ENCODE measurements at regions not wholly inside any gene's neighbourhood (a gene's known extent, or its start where the extent isn't known, plus 50 kb on each side); places are given as distances from the start of the nearest gene placed in this dataset.

DNA sequence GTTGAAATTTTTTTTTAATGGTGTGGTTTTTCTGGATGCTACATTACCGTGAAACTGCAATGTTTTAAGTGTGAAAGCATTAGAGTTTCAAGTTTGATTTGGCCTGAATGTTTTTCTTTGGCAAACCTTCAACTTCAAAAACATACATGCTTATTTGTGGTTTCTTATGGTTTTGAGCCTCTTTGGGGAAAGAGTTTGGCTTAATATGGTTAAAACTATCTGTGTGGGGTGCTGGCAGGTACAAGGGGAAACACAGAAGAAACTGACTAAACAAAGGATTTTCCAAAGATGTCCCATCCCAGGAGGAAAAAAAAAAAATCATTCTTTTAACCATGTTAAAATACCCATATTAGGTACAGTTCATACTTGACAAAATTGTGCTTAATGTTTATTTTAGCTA is 121.1 kb downstream of the HGF start:
- peak; percentile 54 for DNase-seq

DNA sequence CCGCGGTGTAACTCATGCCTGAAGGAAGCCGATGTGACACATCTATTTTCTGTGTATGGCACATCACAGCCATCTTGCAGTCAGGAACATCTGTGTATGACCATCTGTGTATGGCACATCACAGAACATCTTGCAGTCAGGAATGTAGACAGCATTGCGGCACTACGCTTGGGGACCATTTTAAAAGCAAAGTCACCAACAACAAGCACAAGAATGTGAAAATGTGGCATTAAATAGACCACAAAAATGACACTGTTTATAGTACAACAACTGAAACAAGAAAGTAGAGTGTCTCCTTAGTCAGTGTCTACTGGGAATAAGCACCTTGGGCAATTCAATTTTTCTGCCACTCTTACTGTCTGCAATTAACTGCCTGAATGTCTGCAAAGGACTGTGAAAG is 124.4 kb downstream of the HGF start:
- DNase-seq, result peak; percentile 52

- DNase-seq, result no peak
These were observed 128.0 kb downstream of the HGF start for GRCh38 chr7:81641873-81642272.

DNA sequence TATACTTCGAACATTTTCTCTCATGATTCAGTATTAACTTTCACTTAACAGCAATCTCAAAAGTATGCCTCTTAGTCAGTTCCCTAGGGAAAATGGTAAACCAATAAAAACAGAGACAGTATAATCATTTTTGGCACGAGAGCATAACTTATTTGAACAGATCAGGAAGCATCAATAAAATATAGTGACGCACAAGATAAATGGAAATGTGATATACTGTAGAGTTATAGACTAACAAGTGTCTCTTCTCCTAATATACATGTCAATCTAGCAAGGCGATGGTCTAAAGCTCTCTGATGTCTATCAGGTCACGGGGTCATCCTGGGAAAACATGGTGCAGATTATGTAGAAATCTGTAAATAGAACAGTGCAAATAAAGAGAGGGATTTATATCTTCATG is 131.6 kb downstream of the HGF start:
- DNase-seq, result peak; percentile 95

DNA sequence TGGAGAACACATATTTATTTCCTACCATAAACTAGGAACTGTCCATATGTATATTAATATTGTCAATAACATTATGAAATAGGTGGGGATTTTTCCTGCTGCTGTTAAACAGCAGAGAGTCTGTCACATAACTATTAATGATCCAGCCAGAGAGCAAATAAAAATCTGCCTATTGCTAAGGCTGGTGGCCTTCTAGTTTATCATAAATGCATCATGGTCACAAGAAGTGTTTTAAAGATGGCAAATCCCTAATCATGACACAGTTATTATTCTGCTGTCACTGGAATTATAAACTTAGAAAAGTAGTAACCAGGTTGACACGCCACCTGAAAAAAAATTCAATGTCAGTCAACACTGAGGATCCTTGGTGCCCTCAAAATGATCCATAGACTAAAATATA is 132.3 kb downstream of the HGF start:
- DNase-seq, result no peak

GRCh38 chr7:81632418-81632817 is 137.4 kb downstream of the HGF start:
- DNase-seq, result peak; percentile 54

GRCh38 chr7:81630600-81630999 is 139.2 kb downstream of the HGF start:
- DNase-seq, result no peak

GRCh38 chr7:81629702-81630101 is 140.1 kb downstream of the HGF start:
- DNase-seq, result no peak

GRCh38 chr7:81628951-81629350 is 140.9 kb downstream of the HGF start:
- no peak for DNase-seq

- DNase-seq, result peak; percentile 78
These were observed 142.1 kb downstream of the HGF start for GRCh38 chr7:81627536-81628287.

GRCh38 chr7:81626008-81626407 is 143.8 kb downstream of the HGF start:
- DNase-seq, result no peak

GRCh38 chr7:81624650-81625631 is 144.9 kb downstream of the HGF start:
- DNase-seq, result peak; percentile 63

DNA sequence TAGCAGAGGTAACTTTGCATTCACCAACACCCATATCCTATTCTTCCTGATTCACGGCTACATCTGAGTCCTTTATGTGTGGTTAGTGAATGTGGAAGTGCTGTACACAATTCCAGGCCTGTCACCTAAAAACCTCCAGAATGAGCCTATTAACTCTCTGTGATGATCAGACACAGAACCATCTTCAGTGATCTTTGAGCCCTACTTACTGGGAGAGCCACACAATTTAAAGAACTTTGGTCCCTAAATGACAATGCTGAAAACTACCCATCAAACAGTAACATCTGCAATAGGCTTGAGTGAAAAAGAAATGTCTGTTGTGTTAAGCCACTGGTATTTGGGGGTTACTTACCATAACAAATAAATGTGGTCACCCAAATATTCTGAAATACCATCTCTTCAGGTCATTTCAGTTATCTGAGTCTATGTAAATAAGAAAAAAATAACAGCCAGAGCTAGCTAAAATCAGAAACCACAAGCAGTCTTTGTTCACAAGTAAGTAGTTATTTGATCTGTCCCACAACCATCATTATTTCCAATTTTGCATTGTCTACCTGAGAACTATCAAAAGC is 145.7 kb downstream of the HGF start:
- DNase-seq, result no peak

- DNase-seq, result no peak
These were observed 146.5 kb downstream of the HGF start for GRCh38 chr7:81623251-81623855.

- DNase-seq, result no peak
These were observed 148.0 kb downstream of the HGF start for GRCh38 chr7:81621893-81622292.

DNA sequence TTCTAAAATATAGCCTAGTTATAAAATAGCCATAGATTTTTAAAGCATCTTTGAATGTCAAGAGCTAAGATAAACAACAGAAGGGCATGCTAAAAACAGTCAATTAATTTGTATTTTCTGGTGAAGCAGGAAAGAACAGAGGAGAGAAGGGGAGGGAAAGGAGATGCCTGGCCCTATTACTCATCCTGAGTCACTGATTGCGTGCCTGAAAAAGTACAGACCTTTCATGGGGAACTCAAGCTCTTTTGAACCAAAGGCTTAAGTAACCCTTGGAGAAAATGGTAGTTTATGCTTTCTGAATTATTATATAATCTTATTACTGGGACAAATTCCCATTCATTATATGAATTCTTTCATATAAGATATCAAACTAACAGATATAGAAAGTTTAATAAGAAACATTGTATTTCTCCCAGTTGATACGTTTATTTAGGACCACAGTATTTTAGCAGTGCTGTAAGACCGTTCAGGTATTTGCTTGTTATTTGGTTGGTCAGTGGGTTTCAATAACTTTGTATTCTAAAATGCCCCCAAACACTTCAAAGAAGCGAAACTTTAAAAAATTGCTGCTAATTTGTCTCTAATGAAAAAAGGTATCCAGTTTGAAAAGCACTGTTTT is 151.3 kb downstream of the HGF start:
- peak; percentile 92 for DNase-seq

DNA sequence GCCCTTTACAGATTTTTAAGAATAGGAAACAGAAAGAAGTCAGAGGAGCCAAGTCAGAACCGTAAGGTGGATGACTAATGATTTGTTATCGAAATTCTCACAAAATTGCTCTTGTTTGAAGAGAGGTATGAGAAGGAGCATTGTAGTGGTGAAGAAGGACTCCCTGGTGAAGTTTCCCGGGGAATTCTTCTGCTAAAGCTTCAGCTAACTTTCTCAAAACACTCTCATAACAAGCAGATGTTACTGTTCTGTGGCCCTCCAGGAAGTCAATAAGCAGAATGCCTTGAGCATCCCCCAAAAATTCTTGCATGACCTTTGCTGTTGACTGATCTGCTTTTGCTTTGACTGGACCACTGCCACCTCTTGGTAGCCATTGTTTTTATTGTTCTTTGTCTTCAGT is 152.9 kb downstream of the HGF start:
- peak; percentile 32 for DNase-seq

- DNase-seq, result no peak
These were observed 158.0 kb downstream of the HGF start for GRCh38 chr7:81611805-81612204.

DNA sequence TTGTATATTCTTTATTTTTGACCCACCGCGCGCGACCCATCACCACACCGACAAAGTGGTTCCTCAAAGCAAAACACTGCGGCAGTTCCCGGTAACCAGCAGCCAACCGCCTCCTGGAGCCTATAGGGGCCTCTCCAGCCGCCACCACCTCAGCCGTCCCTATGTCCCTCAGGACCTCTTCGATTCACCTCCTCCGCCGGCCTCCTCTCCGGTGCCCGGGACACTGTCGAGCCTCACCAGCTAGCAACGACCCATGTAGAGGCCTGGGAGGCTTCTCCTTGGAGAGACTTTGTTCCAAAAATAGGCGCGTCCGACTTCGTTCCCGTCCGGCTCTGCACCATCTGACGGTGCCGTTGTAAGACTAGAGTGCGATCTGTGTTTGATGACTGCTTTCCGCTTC is 158.8 kb downstream of the HGF start:
- no peak for DNase-seq

DNA sequence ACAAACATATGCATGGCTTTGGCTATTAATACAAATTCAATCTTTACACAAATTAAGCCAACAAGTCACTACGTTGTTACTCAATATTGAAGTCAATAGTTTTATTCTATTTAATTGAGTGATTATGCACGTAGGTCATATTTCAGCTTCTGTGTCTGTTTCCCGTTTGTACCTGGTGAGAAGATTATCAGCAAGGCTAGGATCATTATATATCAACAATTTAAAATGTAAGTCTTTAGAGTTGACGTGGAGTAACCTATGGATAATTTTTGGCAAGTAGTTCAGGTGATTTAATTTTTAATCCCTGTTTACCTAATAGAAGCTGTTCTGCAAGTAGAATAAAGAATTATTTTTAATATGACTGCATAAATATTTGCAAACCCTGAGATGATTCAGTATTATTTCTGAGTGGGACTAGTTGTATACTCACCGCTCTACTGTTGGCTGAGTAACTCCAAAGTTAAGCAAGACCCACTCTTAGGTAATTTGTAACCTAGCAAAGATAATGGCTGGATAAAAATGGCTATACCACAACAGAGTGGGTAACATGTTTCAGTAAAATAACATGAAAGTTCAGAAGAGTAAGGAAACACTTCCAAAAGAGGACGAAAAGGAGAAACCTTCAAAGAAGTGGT is 161.0 kb downstream of the HGF start:
- no peak for DNase-seq

GRCh38 chr7:81607987-81608386 is 161.9 kb downstream of the HGF start:
- no peak for DNase-seq
